GM23248 (cell line): ENCODE measurements at regions not wholly inside any gene's neighbourhood (a gene's known extent, or its start where the extent isn't known, plus 50 kb on each side); places are given as distances from the start of the nearest gene placed in this dataset.
"Not testable (repeated sequence)": the region's sequence is repeated elsewhere in the genome, so short reads cannot be mapped to it uniquely, and the experiment has no call there.

Experiments
- DNase-seq: peaks from one replicate; pipeline ENCODE4 v3.0.0-alpha.2; 2015
- H2AFZ ChIP-seq: fragments of 200-600 bp; sonication (generic); 2 replicates; pipeline ENCODE4 v1.6.1; 2016; ENCODE audit warnings: antibody characterized with exemption
- H3F3A ChIP-seq: fragments of 200-600 bp; sonication (generic); 2 replicates; pipeline ENCODE4 v1.6.1; 2016; ENCODE audit warnings: mild to moderate bottlenecking, antibody characterized with exemption, mixed run types; ENCODE audit not compliant: insufficient read depth
- H3K27ac ChIP-seq: fragments of 200-600 bp; sonication (generic); 2 replicates; pipeline ENCODE4 v1.5.1; 2016; ENCODE audit warnings: mild to moderate bottlenecking
- H3K27me3 ChIP-seq: fragments of 200-600 bp; sonication (generic); replicated peaks from 2 replicates; pipeline ENCODE4 v1.6.1; 2016; ENCODE audit warnings: mild to moderate bottlenecking; ENCODE audit not compliant: insufficient read depth
- H3K36me3 ChIP-seq: fragments of 200-600 bp; sonication (generic); 2 replicates; pipeline ENCODE4 v1.6.1; 2016; ENCODE audit warnings: low read depth, mild to moderate bottlenecking
- H3K4me1 ChIP-seq: fragments of 200-600 bp; sonication (generic); 2 replicates; pipeline ENCODE4 v1.6.1; 2016; ENCODE audit warnings: mild to moderate bottlenecking; ENCODE audit not compliant: insufficient read depth
- H3K4me2 ChIP-seq: fragments of 200-600 bp; sonication (generic); one replicate; pipeline ENCODE4 v1.6.1; 2016; ENCODE audit warnings: mild to moderate bottlenecking; ENCODE audit not compliant: unreplicated experiment
- H3K4me3 ChIP-seq: fragments of 200-600 bp; sonication (generic); 2 replicates; pipeline ENCODE4 v1.5.1; 2016; ENCODE audit warnings: mild to moderate bottlenecking
- H3K79me2 ChIP-seq: fragments of 200-600 bp; sonication (generic); 2 replicates; pipeline ENCODE4 v1.6.1; 2016; ENCODE audit warnings: mild to moderate bottlenecking; ENCODE audit not compliant: insufficient read depth
- H3K9ac ChIP-seq: fragments of 200-600 bp; sonication (generic); 2 replicates; pipeline ENCODE4 v1.6.1; 2016; ENCODE audit warnings: mild to moderate bottlenecking
- H3K9me2 ChIP-seq: fragments of 200-600 bp; sonication (generic); 2 replicates; pipeline ENCODE4 v1.6.1; 2016; ENCODE audit warnings: mixed run types, mild to moderate bottlenecking, moderate library complexity; ENCODE audit not compliant: insufficient read depth
- H3K9me3 ChIP-seq: fragments of 200-600 bp; sonication (generic); one replicate; pipeline ENCODE4 v1.6.1; 2017; ENCODE audit warnings: low read depth
- H4K20me1 ChIP-seq: fragments of 200-600 bp; sonication (generic); 2 replicates; pipeline ENCODE4 v1.6.0; 2016; ENCODE audit not compliant: insufficient read depth
- EZH2 ChIP-seq: fragments of 200-600 bp; sonication (generic); IDR thresholded peaks from 2 replicates; pipeline ENCODE4 v1.6.1; 2018; ENCODE audit warnings: antibody characterized with exemption, mild to moderate bottlenecking; ENCODE audit not compliant: insufficient read depth, poor library complexity, severe bottlenecking
- EZH2phosphoT487 ChIP-seq: fragments of 200-600 bp; sonication (generic); IDR thresholded peaks from 2 replicates; pipeline ENCODE4 v1.6.1; 2018; ENCODE audit warnings: antibody characterized with exemption, moderate library complexity, mild to moderate bottlenecking, low read depth; ENCODE audit not compliant: insufficient read depth
- WGBS, 2 experiments: methylation state at CpG; one replicate each; pipeline ENCODE4 v1.1.6; 2015 to 2017; ENCODE audit warnings: low lambda C conversion rate in 2 of 2, low coverage in 1 of 2; ENCODE audit errors: missing lambda C conversion rate in 2 of 2; 5-methylcytosine and 5-hydroxymethylcytosine counted together
- in situ Hi-C: fragments of 300-500 bp; cut with MboI; formaldehyde crosslinking; loops from 2 replicates; pipeline ENCODE4 v1.15.0; 2020

DNA sequence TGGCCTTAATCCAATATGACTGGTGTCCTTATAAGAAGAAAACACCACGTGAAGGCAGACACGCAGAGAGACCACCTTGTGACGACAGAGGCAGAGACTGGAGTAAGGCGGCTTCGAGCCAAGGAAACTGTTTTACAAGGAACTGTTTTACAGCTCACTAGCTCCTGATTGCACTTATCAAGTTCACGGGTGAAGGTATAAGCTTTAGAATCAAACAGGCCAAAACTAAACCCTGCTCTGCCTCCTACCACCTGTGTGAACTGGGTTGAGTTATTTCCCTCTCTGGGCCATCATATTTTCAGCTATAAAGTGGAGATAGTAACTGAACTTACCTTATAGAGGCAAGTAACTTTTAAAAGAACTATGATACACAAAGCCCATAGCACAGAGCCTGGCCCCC, 166.9 kb upstream of the NFIA start:
- no peaks in the 10 kb centered on the region for H3K36me3 ChIP-seq
- no peaks in the 10 kb centered on the region for H4K20me1 ChIP-seq
- no peak overlapping the region for H3K4me2 ChIP-seq
- H3K27ac ChIP-seq, result no peak overlapping the region
- H3K9me2 ChIP-seq, result no peaks in the 10 kb centered on the region
- DNase-seq, result no peak
- no peaks in the 10 kb centered on the region for H3K79me2 ChIP-seq
- no peaks in the 10 kb centered on the region for H3K9me3 ChIP-seq
- TF ChIP-seq EZH2 (no peak), EZH2phosphoT487 (no peak)
- in situ Hi-C loops, result no loop called here
- H3K4me3 ChIP-seq, result no peak overlapping the region
- H2AFZ ChIP-seq, result no peak overlapping the region
- H3K9ac ChIP-seq, result no peak overlapping the region
- no peaks in the 10 kb centered on the region for H3F3A ChIP-seq
- no peaks in the 10 kb centered on the region for H3K27me3 ChIP-seq
- 84 to 87% methylated on average over 6 of the region's 6 CpGs for WGBS, 2 experiments
- no peaks in the 10 kb centered on the region for H3K4me1 ChIP-seq

DNA sequence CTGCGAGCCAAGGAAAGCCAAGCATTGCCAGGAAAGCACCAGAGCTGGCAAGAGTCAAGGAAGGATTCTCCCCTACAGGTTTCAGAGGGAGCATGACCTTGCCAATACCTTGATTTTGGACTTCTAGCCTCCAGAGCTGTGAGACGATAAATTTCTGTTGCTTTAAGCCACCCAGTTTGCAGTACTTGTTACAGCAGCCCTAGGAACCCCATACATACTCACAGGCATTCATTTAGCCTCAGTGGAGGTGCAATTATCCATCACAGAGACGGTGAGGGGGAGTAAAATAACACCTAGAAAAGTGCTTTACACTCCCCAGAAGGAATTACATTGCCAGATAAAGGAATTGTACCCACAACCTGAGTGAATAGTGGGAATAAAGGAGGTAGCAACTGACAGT, 167.4 kb upstream of the NFIA start:
- Histone ChIP-seq H3K27me3 (no peaks in the 10 kb centered on the region), H3F3A (no peaks in the 10 kb centered on the region), H3K79me2 (no peaks in the 10 kb centered on the region), H3K9ac (no peak overlapping the region), H3K9me3 (no peaks in the 10 kb centered on the region), H3K4me1 (no peaks in the 10 kb centered on the region), H2AFZ (no peak overlapping the region), H3K27ac (no peak overlapping the region), H4K20me1 (no peaks in the 10 kb centered on the region), H3K36me3 (no peaks in the 10 kb centered on the region), H3K4me3 (no peak overlapping the region), H3K4me2 (no peak overlapping the region), H3K9me2 (no peaks in the 10 kb centered on the region)
- no peak for DNase-seq
- no peak for TF ChIP-seq EZH2phosphoT487
- TF ChIP-seq EZH2, result no peak
- in situ Hi-C loops, result no loop called here
- WGBS, 2 experiments, result 58 to 59% methylated on average over 3 of the region's 3 CpGs

DNA sequence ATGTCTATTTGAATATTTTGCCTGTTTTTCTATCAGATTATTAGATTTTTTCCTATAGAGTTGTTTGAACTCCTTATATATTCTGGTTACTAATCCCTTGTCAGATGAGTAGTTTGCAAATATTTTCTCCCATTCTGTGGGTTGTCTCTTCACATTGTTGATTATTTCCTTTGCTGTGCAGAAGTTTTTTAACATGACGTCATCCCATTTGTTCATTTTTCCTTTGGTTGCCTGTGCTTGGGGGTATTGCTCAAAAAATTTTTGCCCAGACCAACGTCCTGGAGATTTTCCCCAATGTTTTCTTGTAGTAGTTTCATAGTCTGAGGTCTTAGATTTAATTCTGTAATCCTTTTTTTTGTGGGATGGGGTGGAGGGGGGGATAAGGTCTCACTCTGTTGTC, 168.7 kb upstream of the NFIA start:
- H3K4me1 ChIP-seq, H3K9ac ChIP-seq, H3K9me3 ChIP-seq, H3K9me2 ChIP-seq, H3K27me3 ChIP-seq, H3K79me2 ChIP-seq, in situ Hi-C loops, H3F3A ChIP-seq, H2AFZ ChIP-seq, H3K36me3 ChIP-seq, H4K20me1 ChIP-seq, H3K27ac ChIP-seq, H3K4me3 ChIP-seq, H3K4me2 ChIP-seq: not testable (repeated sequence)
- 16 to 19% methylated on average over 2 of the region's 2 CpGs for WGBS, 2 experiments
- peak; percentile 12 for DNase-seq

DNA sequence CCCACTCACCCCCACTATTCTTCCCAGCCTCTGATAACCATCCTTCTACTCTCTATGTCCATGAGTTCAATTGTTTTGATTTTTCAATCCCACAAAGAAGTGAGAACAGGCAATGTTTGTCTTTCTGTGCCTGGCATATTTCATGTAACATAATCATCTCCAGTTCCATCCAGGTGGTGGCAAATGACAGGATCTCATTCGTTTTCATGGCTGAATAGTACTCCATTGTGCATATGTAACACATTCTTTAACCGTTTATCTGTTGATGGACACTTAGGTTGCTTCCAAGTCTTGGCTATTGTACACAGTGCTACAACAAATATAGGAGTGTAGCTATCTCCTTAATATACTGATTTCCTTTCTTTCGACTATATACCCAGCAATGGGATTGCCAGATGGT, 169.3 kb upstream of the NFIA start:
- Histone ChIP-seq H3K79me2 (no peaks in the 10 kb centered on the region), H3F3A (no peaks in the 10 kb centered on the region), H3K4me2 (no peak overlapping the region), H3K9me3 (no peaks in the 10 kb centered on the region), H3K27ac (no peak overlapping the region), H3K4me3 (no peak overlapping the region), H3K36me3 (no peaks in the 10 kb centered on the region), H3K4me1 (no peaks in the 10 kb centered on the region), H3K27me3 (no peaks in the 10 kb centered on the region), H4K20me1 (no peaks in the 10 kb centered on the region), H2AFZ (no peak overlapping the region), H3K9me2 (no peaks in the 10 kb centered on the region), H3K9ac (no peak overlapping the region)
- WGBS, 2 experiments, result 68 to 70% methylated on average over 3 of the region's 3 CpGs
- DNase-seq, result no peak
- TF ChIP-seq EZH2, result no peak
- no peak for TF ChIP-seq EZH2phosphoT487
- in situ Hi-C loops, result no loop called here

DNA sequence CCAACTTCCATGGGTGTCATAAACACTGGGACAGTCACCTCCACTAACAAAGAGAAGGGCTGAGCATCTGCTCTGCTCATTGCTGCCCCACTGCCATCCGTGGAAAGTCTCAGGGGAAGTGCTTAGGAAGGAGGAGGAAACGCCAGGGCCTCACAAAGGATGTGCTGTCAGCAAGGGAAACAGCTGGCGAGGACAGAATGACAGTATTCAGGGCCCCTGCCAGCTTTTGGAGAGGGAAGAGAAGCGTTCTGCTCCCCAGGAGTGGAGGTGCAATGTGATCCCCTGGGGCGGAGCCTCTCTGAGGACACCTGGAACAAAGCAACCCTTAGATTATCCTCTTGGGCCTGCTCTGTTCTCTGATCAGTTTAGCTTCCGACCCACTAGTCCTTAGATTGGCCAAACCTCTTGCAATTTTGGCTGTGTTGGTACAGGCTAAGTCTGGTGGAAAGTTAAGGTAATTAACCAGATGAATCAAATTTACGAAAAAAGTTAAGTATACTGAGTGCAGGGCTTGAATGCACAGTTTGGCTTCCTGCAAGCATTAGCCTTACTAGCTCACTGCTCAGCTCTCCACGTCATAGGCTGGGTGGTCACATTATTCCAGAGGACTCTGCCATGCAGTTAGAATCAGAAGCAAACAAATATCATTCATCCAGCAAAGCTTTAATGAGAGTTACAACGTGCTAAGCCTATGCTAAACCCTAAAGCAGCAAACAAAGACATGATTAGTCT, 170.2 kb upstream of the NFIA start:
- no peak overlapping the region for H3K9ac ChIP-seq
- TF ChIP-seq EZH2 (no peak), EZH2phosphoT487 (no peak)
- 65 to 66% methylated on average over 9 of the region's 9 CpGs for WGBS, 2 experiments
- no peaks in the 10 kb centered on the region for H3K27me3 ChIP-seq
- H3F3A ChIP-seq, result no peaks in the 10 kb centered on the region
- no peaks in the 10 kb centered on the region for H3K9me3 ChIP-seq
- H3K9me2 ChIP-seq, result no peaks in the 10 kb centered on the region
- H2AFZ ChIP-seq, result no peak overlapping the region
- no peaks in the 10 kb centered on the region for H3K36me3 ChIP-seq
- no peak overlapping the region for H3K4me3 ChIP-seq
- no peaks in the 10 kb centered on the region for H3K79me2 ChIP-seq
- H4K20me1 ChIP-seq, result no peaks in the 10 kb centered on the region
- DNase-seq, result no peak
- in situ Hi-C loops, result no loop called here
- no peak overlapping the region for H3K27ac ChIP-seq
- no peaks in the 10 kb centered on the region for H3K4me1 ChIP-seq
- no peak overlapping the region for H3K4me2 ChIP-seq
